Endodermal cell (in vitro differentiated cells): ENCODE measurements at regions not wholly inside any gene's neighbourhood (a gene's known extent, or its start where the extent isn't known, plus 50 kb on each side); places are given as distances from the start of the nearest gene placed in this dataset.

Experiments used
- DNase-seq: peaks from one replicate; pipeline ENCODE4 v3.0.0-alpha.2; 2017
- H3K27ac ChIP-seq: 2 replicates; pipeline ENCODE4 v1.5.1; 2013; ENCODE audit warnings: mild to moderate bottlenecking, low read depth, low read length, moderate library complexity
- H3K27me3 ChIP-seq: 2 replicates; pipeline ENCODE4 v1.6.1; 2013; ENCODE audit warnings: mild to moderate bottlenecking, low read length, moderate library complexity; ENCODE audit not compliant: insufficient read depth, control insufficient read depth, poor library complexity, severe bottlenecking
- H3K36me3 ChIP-seq: 2 replicates; pipeline ENCODE4 v1.7.0; 2013; ENCODE audit warnings: mild to moderate bottlenecking, low read length, moderate library complexity; ENCODE audit not compliant: control insufficient read depth, insufficient read depth
- H3K4me1 ChIP-seq: one replicate; pipeline ENCODE4 v1.7.0; 2013; ENCODE audit warnings: low read length; ENCODE audit not compliant: control insufficient read depth, insufficient read depth
- H3K4me3 ChIP-seq: 2 replicates; pipeline ENCODE4 v1.5.1; 2013; ENCODE audit warnings: mild to moderate bottlenecking, low read length, moderate library complexity
- H3K9ac ChIP-seq: 2 replicates; pipeline ENCODE4 v1.6.1; 2013; ENCODE audit warnings: mild to moderate bottlenecking, low read length, moderate library complexity; ENCODE audit not compliant: poor library complexity, severe bottlenecking; ENCODE audit errors: extremely low read depth
- H3K9me3 ChIP-seq: 2 replicates; pipeline ENCODE4 v1.6.1; 2013; ENCODE audit warnings: mild to moderate bottlenecking, low read length, moderate library complexity; ENCODE audit not compliant: control insufficient read depth
- H3K27ac Mint-ChIP-seq: 2 replicates; pipeline ENCODE4 v1.8.0; 2020; ENCODE audit warnings: mixed read lengths
- H3K27me3 Mint-ChIP-seq: 2 replicates; pipeline ENCODE4 v1.8.0; 2021; ENCODE audit warnings: mild to moderate bottlenecking, mixed read lengths; ENCODE audit not compliant: insufficient read depth
- H3K36me3 Mint-ChIP-seq: 2 replicates; pipeline ENCODE4 v1.8.0; 2020; ENCODE audit warnings: low read depth, mixed read lengths
- H3K4me1 Mint-ChIP-seq: 2 replicates; pipeline ENCODE4 v1.8.0; 2020; ENCODE audit warnings: mixed read lengths
- H3K4me3 Mint-ChIP-seq: 2 replicates; pipeline ENCODE4 v1.8.0; 2020; ENCODE audit warnings: mild to moderate bottlenecking, moderate library complexity, mixed read lengths
- H3K9me3 Mint-ChIP-seq: 2 replicates; pipeline ENCODE4 v1.8.0; 2020; ENCODE audit warnings: mild to moderate bottlenecking, mixed read lengths
- CTCF ChIP-seq: fragments of 200-600 bp; sonication (generic); conservative IDR thresholded peaks from 2 replicates; pipeline ENCODE4 v1.5.0; 2021; ENCODE audit warnings: antibody characterized with exemption, mild to moderate bottlenecking
- WGBS, 2 experiments: methylation state at CpG; one replicate each; pipeline versions ENCODE4 v1.1.5 to v1.1.7; 2013; ENCODE audit warnings: missing lambda C conversion rate in 2 of 2, mixed read lengths in 1 of 2; ENCODE audit not compliant: insufficient coverage in 1 of 2, insufficient read length in 1 of 2; 5-methylcytosine and 5-hydroxymethylcytosine counted together

GRCh38 chr11:110973401-110973980 lies 261.3 kb upstream of the ARHGAP20 start:
- H3K36me3 Mint-ChIP-seq: no peaks in the 10 kb centered on the region
- Histone ChIP-seq H3K9me3 (no peaks in the 10 kb centered on the region), H3K9ac (no peak overlapping the region), H3K36me3 (no peaks in the 10 kb centered on the region), H3K4me3 (no peak overlapping the region), H3K4me1 (no peaks in the 10 kb centered on the region), H3K27ac (no peak overlapping the region), H3K27me3 (no peaks in the 10 kb centered on the region)
- TF ChIP-seq CTCF: no peak
- H3K27ac Mint-ChIP-seq: no peak overlapping the region
- peaks cover 3% of the 10 kb centered on the region for H3K9me3 Mint-ChIP-seq
- peaks cover 3% of the 10 kb centered on the region for H3K27me3 Mint-ChIP-seq
- no peak for DNase-seq
- WGBS, 2 experiments: 67 to 81% methylated on average over 2 of the region's 2 CpGs
- H3K4me1 Mint-ChIP-seq: peaks cover 4% of the 10 kb centered on the region
- H3K4me3 Mint-ChIP-seq: no peak overlapping the region

GRCh38 chr11:110972640-110973039 lies 260.4 kb upstream of the ARHGAP20 start:
- 75 to 93% methylated on average over 2 to 3 of the region's 3 CpGs for WGBS, 2 experiments
- no peak overlapping the region for H3K27ac ChIP-seq
- no peaks in the 10 kb centered on the region for H3K9me3 Mint-ChIP-seq
- no peak for TF ChIP-seq CTCF
- no peak overlapping the region for H3K4me3 ChIP-seq
- no peaks in the 10 kb centered on the region for H3K36me3 ChIP-seq
- no peaks in the 10 kb centered on the region for H3K9me3 ChIP-seq
- H3K4me3 Mint-ChIP-seq: no peak overlapping the region
- H3K4me1 ChIP-seq: no peaks in the 10 kb centered on the region
- H3K27me3 ChIP-seq: no peaks in the 10 kb centered on the region
- DNase-seq: no peak
- H3K9ac ChIP-seq: no peak overlapping the region
- peaks cover 3% of the 10 kb centered on the region for H3K27me3 Mint-ChIP-seq
- H3K27ac Mint-ChIP-seq: no peak overlapping the region
- H3K4me1 Mint-ChIP-seq: peaks cover 4% of the 10 kb centered on the region
- no peaks in the 10 kb centered on the region for H3K36me3 Mint-ChIP-seq

- Histone ChIP-seq H3K36me3 (no peaks in the 10 kb centered on the region), H3K9ac (no peak overlapping the region), H3K27ac (no peak overlapping the region), H3K27me3 (no peaks in the 10 kb centered on the region), H3K4me1 (no peaks in the 10 kb centered on the region), H3K9me3 (no peaks in the 10 kb centered on the region), H3K4me3 (no peak overlapping the region)
- no peak for TF ChIP-seq CTCF
- DNase-seq: no peak
- Mint-ChIP-seq H3K27ac (no peak overlapping the region), H3K36me3 (no peaks in the 10 kb centered on the region), H3K4me3 (no peak overlapping the region), H3K27me3 (peaks cover 3% of the 10 kb centered on the region), H3K9me3 (no peaks in the 10 kb centered on the region), H3K4me1 (peaks cover 4% of the 10 kb centered on the region)
- WGBS, 2 experiments: 83 to 92% methylated on average over 1 of the region's 1 CpG
Measured at GRCh38 chr11:110972106-110972505, 259.9 kb upstream of the ARHGAP20 start.
